HG03432 (cell line): ENCODE measurements at regions not wholly inside any gene's neighbourhood (a gene's known extent, or its start where the extent isn't known, plus 50 kb on each side); places are given as distances from the start of the nearest gene placed in this dataset.

ENCODE experiments used
- ATAC-seq: cut with Tn5 transposase; IDR thresholded peaks from one replicate; pipeline ENCODE4 v1.9.1; 2021; ENCODE audit warnings: mild to moderate bottlenecking, moderate library complexity; ENCODE audit not compliant: unreplicated experiment

DNA sequence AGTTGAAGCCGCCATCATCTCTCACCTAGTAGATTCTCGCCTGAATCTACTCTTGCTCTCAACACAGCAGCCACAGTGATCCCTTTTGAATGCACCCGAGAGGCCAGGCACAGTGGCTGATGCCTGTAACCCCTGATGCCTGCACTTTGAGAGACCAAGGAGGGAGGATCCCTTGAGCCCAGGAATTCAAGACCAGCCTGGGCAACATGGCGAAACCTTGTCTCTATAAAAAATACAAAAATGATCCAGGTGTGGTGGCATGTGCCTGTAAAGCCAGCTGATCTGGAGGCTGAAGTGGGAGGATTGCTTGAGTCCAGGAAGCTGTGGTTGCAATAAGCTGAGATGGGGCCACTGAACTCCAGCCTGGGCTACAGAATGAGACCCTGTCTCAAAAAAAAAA, 60.3 kb upstream of the EML4 start:
- ATAC-seq = no peak

DNA sequence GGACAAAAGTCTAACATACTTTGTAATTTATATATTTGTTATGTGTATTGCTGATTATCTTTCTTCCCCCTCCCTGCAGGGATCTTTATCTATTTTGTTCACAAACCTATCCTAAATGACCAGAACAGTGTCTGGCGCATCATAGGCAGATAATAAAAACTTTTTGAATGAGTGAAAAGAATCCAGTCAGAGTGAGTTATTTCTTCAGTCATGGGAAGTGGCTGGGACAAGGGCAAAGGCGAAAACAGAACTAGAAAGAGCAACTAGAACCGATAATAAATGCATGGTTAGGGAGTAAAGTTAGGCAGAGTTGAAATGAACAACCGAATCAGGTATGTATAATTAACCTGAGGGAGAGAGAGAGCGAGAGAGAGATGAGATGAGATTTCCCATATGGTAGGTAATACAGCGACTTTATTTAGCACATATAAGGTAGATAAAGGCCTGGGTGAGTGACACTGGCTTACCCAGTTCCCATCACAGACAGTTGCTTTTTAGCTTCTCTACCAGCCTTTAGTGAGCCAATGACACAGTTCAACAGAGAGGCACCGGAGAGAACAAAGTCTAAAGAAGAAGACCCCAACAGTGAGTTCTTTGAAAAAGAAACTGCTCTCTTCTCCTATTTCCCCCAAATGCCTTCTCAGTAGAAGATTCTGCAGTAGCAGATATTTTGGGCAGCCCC, 59.1 kb upstream of the EML4 start:
- no peak for ATAC-seq

DNA sequence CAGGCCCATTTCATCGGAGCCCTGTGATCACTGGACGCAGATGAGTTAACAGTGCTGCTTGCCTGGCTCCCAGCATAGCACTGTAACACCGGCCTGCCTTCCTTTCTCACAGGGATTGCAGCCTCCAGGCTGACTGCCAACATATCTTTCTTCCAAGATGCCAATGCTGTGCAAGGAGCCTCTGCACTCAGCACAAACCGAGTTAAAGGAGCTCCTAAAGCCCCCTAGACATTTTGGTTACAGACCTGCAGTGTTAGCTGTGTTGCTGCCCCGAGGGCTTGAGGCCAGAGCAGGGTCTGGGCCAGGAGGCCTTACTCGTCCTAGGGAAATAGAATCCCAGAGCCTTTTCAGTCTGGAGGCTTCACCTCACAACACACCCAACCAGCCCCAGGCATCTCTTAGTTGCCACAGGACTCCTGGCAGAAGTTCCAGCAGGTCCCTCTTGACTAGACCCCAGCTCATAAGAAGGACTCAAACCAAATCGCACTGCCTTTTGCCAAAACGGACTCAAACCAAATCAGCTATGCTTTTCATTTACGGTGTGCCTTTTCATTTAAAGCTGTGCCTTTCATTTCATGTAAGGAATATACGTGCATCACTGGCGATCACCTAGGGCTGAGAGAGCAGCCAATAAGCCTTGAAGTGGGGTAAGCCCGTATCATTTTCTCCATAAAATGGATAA, 58.4 kb upstream of the EML4 start:
- ATAC-seq = no peak

DNA sequence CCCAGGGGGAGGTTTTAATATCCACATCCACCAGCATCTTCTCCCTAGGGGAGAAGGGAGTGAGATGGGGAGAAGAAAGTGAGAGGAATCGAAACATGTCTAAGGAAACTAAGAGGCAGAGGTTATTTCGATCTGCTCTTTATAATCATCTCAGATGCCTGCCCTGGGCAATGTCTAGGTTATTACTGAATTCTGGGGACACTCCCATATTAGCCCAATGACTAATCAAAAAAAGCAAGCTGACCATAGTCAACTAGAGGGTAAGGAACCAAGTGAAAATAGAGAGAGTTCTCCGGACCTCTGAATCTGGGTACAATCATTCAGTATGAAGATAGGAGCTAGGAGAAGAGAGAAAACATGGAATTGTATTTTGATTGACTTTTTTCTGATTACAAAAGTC, 56.7 kb upstream of the EML4 start:
- no peak for ATAC-seq

DNA sequence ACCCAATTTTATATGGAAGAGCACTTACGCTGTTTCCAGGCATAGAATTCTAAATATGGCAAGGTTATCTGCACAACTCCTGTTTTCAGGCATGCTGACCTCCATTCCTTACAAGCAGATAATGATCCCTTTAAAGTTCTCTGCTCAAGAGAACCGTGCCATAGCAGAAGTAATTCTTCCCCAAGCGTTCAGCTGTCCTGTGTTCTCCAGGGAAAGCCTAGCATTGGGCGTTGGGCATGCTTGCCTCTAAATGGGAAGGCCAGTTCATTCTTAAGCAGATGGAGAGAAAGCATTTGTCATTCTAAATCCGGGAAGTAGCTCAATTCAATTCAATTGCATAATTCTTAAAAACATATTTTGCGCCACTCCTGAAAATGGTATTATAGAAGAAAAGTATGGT, 55.7 kb upstream of the EML4 start:
- ATAC-seq = no peak

DNA sequence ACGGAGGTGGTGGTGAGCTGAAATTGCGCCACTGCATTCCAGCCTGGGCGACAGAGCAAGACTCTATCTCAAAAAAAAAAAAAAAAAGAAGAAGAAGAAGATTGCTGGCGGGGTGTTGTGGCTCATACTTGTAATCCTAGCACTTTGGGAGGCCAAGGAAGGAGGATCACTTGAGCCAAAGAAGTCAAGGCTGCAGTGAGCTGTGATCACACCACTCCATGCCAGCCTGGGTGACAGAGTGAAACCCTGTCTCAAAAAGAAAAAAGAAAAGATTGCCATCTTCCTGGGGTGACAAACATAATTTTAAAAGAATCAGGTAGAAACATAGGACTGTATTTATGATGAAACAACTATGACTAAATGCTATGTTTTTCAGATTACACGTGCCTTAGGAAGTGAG, 55.1 kb upstream of the EML4 start:
- ATAC-seq = no peak

DNA sequence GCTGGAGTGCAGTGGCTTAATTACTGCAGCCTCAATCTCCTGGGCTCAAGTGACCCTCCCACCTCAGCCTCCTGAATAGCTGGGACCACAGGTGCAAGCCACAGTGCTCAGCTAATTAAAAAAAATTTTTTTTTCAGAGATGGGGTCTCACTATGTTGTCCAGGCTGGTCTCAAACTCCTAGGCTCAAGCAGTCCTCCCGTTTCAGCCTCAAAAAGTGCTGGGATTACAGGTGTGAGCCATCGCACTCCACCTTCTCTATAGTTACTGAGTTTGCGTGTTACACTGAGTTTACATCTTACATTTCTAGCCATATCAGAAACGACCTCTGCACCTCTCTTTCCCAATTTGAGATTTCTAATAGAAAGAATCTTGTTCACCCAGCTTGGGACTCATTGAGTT, 53.6 kb upstream of the EML4 start:
- no peak for ATAC-seq

DNA sequence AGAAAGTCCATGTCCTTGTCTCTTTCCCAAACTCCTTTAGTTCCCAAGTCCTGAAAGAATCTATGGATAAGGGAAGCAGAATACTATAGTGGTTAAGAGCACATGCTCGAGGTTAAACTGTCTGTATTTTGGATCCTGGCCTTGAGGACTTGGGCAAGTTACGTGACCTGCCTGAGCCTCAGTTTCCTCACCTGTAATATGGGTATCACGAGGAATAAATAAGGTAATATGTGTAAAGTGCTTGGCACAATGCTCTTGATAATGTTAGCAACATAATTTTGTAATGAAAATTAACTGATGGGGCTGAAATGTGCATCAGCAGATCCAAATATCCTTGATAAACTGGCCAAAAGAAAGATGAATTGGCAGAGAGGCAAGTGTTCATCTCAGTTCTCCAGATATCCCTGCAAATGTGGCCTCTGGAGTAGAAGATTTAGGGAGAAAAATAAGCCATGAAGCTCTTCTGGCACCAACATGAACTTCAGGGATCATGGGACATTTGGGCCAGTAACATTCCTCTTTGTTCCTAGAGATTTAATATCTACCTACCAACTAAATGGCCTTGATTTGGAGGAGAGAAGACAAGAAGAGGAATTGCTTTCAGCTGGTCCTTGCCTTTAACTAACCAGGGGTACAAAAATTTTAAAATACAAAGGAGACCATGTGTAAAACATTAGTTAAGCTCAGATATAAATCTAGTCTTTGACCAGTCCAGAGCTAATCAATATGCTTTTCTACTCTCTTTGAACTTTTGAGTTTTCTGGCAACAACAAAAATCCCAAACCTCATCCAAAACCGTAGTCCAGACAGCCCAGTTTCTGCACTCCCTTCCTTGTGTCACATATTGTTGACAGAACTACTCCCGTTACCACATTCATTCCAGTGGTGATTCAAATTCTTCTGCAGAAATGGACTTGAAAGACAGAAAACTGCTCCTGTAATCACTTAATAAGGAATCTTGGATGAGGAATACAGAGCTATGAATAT, 52.7 kb upstream of the EML4 start:
- ATAC-seq = no peak

DNA sequence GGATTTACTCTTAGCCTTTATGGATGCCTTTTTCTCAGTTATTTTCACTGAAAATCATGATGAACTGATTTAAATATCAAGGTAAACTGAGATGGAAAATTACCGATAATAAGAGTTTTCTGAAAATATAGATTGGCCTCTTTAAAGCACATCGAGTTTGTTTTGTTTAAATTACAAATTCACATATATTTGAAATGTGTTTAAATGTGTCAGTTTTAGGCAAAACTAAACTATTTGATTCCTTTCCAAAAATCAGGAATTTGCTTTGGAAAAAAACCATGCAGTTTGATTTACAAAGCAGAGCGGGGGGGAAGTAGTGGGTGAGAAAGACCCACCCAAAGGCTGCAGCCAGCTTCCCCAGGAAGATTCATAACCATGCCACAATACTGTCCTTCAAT, 52.0 kb upstream of the EML4 start:
- ATAC-seq = no peak

DNA sequence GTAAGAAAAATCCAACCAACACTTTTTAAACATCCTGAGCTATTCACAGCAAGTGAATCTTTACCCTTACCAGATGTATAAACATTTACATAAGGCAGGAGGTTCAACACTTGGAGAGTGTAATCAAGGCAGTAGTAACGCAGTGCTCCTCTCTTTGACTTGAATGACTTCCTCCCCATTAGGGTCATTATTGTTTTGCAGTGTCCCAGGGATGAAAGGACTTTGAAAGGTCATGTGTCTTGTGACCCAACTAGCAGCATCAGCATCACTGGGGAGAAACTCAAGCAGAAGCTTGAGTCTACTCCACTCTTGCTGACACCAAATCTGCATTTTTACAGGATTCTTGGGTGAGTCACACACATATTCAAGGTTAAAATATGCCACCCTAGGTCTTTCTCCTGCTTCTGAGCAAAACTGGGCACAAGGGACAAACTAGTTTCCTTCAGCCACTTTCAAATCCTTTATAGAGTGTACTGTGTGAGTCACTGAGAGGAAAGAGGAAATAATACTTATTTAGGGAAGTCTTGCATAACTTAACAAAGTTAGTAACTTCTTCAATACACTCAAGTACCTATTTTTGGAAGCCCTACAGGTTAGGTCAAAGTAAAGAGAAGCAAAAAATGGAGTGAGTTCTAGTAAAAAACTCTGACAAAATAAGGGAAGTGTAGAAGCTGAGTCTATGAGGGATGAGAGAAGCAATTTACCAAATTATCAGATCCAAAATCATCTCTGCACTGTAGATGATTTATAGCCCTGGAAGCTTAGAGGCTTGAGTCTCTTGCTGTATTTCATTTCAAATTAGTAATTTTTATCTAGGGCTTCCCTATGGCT, 51.0 kb upstream of the EML4 start:
- ATAC-seq = peak; percentile 95

DNA sequence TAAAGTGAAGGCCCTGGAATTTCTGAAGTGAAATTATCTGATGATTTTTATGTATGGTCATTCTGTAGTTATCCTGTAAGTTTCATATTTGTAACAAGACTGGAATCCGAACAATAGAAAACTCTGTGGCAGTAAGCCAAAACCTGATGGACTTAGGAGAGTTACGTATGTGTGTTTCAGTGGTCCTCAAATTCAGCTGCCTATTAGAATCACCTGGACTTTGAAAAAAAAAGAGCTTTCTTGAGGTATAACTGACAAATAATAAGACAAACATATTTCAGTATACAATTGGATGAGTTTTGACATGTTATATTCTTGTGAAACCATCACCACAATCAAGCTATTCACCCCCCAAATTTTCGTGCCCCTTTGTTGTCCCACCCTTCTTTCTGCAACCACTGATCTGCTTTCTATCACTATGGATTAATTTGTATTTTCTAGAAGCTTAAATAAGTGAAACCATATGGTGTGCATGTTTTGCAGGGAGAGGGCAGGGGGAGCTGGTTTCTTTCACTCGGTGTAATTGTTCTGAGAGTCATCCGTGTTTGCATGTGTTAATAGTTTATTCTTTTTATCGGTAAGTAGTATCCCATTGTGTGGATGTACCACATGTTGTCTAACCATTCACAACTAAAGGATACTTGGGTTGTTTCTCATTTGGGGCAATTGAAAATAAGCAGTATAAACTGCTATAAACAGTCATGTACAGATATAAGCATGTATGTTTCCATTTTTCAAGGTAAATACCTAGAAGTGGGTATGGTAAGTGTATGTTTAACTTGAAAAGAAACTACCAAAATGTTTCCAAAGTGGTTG, 50.2 kb upstream of the EML4 start:
- ATAC-seq = no peak
